ENCODE measurements at regions not wholly inside any gene's neighbourhood (a gene's known extent, or its start where the extent isn't known, plus 50 kb on each side); places are given as distances from the start of the nearest gene placed in this dataset.

DNA sequence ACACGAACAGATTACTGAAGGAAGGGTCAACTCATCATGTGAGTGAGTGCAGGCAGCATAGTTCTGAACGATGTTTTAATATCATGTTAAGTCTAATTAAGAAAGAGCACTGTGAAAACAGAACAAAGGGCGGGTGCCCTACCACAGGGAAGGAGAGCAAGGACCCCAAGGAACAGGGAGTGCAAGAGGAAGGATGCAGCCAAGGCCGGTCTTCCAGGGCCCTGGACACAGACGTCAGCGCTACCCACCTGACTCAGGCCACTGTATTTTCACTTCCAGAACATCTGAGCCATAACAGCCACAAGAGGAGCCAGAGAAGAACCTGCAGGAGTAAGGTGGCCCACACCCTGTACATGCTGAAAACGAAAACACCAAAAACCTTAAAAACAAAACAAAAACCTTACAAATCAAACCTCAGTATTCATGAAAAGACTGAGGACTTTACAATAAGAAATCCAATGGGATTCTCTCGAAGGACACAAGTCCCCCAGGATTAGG, 506.1 kb upstream of the AKR1E2 start:
- Mint-ChIP-seq H3K4me3 (no peak overlapping the region), H3K36me3 (no peaks in the 10 kb centered on the region), H3K9me3 (ENCODE audit: low read depth) (no peaks in the 10 kb centered on the region), H3K4me1 (no peaks in the 10 kb centered on the region), H3K27me3 (peaks cover 6% of the 10 kb centered on the region), H3K27ac (no peak overlapping the region)
- CTCF ChIA-PET = no interaction called here
- no peak for ATAC-seq
- no peak for DNase-seq

- no peak overlapping the region for H3K27ac Mint-ChIP-seq
- no peaks in the 10 kb centered on the region for H3K9me3 Mint-ChIP-seq (ENCODE audit: low read depth)
- no peaks in the 10 kb centered on the region for H3K36me3 Mint-ChIP-seq
- CTCF ChIA-PET = no interaction called here
- no peaks in the 10 kb centered on the region for H3K4me1 Mint-ChIP-seq
- no peaks in the 10 kb centered on the region for H3K27me3 Mint-ChIP-seq
- H3K4me3 Mint-ChIP-seq = no peak overlapping the region
- ATAC-seq (no peak), DNase-seq (no peak)
Measured at GRCh38 chr10:4316161-4316810, 509.7 kb upstream of the AKR1E2 start.

DNA sequence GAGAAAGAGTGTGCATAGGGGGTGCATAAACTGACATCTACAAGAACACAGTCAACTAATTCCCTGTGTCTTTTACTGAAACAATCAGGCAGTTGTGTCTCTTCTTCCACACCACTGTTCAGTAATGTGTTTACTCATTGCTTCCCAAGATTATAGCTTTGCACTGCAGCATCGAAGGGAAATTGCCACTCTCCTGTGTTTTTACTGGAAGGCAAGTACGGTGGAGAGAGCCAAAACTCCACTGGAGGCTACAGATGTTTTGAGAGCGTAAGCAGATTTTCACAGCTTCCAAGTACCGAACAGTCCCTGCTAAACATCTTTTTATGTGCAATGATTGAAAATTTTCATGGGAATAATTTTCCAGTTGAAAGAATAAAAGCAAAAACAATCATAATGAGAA, 510.5 kb upstream of the AKR1E2 start:
- no peak overlapping the region for H3K27ac Mint-ChIP-seq
- no peaks in the 10 kb centered on the region for H3K4me1 Mint-ChIP-seq
- H3K27me3 Mint-ChIP-seq = no peaks in the 10 kb centered on the region
- no peak overlapping the region for H3K4me3 Mint-ChIP-seq
- H3K9me3 Mint-ChIP-seq (ENCODE audit: low read depth) = no peaks in the 10 kb centered on the region
- H3K36me3 Mint-ChIP-seq = no peaks in the 10 kb centered on the region
- DNase-seq (no peak), ATAC-seq (no peak)
- CTCF ChIA-PET = no interaction called here

DNA sequence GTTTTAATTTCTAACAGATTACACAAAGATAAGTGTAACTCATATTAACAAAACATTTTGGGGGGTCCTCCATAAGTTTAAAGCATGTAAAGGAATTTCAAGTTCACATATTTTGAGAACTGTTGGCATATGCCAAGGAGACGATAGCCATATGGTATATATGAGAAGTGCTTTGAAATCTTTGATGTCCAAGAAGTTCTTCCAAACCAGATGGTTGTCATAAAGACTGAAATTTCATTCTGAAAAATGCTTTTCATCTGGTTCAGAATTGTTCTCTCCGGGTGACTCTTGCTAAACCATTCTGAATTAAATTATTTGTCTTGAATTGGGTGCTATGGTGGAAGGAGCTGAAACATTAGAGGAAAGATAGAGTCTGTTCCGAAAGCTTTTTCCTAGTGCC, 513.0 kb upstream of the AKR1E2 start:
- ATAC-seq = no peak
- no peaks in the 10 kb centered on the region for H3K9me3 Mint-ChIP-seq (ENCODE audit: low read depth)
- no peak for DNase-seq
- no peak overlapping the region for H3K27ac Mint-ChIP-seq
- H3K27me3 Mint-ChIP-seq = no peaks in the 10 kb centered on the region
- H3K4me1 Mint-ChIP-seq = no peaks in the 10 kb centered on the region
- peaks cover 4% of the 10 kb centered on the region for H3K36me3 Mint-ChIP-seq
- H3K4me3 Mint-ChIP-seq = no peak overlapping the region
- CTCF ChIA-PET = no interaction called here

- Mint-ChIP-seq H3K4me1 (no peaks in the 10 kb centered on the region), H3K4me3 (no peak overlapping the region), H3K27me3 (no peaks in the 10 kb centered on the region), H3K36me3 (peaks cover 4% of the 10 kb centered on the region), H3K27ac (no peak overlapping the region), H3K9me3 (ENCODE audit: low read depth) (no peaks in the 10 kb centered on the region)
- CTCF ChIA-PET = no interaction called here
- ATAC-seq (no peak), DNase-seq (no peak)
Measured at GRCh38 chr10:4312051-4312835, 513.8 kb upstream of the AKR1E2 start.

DNA sequence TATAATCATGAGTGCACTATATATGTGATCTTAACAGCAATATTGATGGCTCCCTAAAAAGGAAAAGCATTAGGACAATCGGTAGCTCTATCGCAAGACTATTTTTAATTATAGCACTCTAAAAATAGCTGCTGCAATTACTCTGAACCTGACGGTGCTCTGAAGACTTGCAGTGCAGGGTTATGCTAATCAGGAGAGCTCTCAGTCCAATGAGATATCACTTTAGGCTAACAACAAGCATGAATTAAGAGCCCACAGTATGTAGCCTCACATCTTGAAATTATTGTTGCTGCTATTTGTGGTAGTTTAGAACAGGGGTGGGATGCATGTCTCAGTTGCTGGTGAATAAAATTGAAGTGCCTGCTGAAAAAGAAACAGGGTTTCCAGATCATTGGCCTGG, 515.8 kb upstream of the AKR1E2 start:
- H3K27ac Mint-ChIP-seq = no peak overlapping the region
- CTCF ChIA-PET = no interaction called here
- no peak for DNase-seq
- peaks cover 4% of the 10 kb centered on the region for H3K36me3 Mint-ChIP-seq
- ATAC-seq = no peak
- no peak overlapping the region for H3K4me3 Mint-ChIP-seq
- H3K27me3 Mint-ChIP-seq = no peaks in the 10 kb centered on the region
- H3K4me1 Mint-ChIP-seq = no peaks in the 10 kb centered on the region
- no peaks in the 10 kb centered on the region for H3K9me3 Mint-ChIP-seq (ENCODE audit: low read depth)

DNA sequence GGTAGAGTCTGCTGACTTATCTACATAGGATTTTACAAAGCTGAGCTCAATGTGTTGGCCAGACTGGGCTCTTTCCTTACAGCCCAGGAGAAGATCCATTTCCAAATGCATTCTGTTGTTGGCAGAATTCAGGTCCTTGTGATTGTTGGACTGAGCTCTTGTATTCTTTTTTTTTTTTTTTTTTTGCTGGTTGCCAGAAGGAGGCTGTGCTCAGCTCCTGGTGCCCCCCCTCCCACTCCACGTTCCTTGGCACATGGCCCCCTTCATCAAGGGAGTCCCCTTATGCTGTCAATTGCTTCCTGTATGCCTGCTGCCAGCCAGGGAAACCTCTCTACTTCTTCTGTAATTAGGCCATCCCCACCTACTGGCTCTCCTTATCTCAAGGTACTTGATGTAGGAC, 518.1 kb upstream of the AKR1E2 start:
- Mint-ChIP-seq H3K27ac (no peak overlapping the region), H3K4me1 (peaks cover 2% of the 10 kb centered on the region), H3K9me3 (ENCODE audit: low read depth) (no peaks in the 10 kb centered on the region), H3K36me3 (peaks cover 4% of the 10 kb centered on the region), H3K27me3 (peaks cover 3% of the 10 kb centered on the region), H3K4me3 (no peak overlapping the region)
- DNase-seq = no peak
- no peak for ATAC-seq
- CTCF ChIA-PET = no interaction called here

DNA sequence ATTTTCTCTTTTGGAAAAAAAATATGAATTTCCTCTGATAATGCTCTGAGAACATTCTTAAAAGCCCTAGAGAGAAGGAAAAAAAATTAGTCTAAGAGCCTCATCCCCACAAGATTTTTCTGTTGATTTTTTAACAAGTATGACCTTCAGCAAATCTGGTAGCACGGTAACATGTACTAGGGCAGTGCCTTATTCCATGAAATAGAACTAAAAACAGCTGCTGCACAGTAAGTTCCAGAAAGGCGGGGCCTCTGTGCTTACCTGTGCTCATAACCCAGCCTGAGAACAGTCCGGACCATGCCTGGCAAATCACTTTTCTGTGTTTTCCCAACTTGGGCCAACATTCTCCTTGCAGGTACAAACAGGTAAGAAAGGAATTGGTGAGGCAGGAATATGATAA, 519.1 kb upstream of the AKR1E2 start:
- no peak overlapping the region for H3K27ac Mint-ChIP-seq
- ATAC-seq (no peak), DNase-seq (no peak)
- CTCF ChIA-PET = no interaction called here
- H3K27me3 Mint-ChIP-seq = peaks cover 3% of the 10 kb centered on the region
- peaks cover 4% of the 10 kb centered on the region for H3K36me3 Mint-ChIP-seq
- H3K4me3 Mint-ChIP-seq = no peak overlapping the region
- no peaks in the 10 kb centered on the region for H3K9me3 Mint-ChIP-seq (ENCODE audit: low read depth)
- H3K4me1 Mint-ChIP-seq = peaks cover 2% of the 10 kb centered on the region

DNA sequence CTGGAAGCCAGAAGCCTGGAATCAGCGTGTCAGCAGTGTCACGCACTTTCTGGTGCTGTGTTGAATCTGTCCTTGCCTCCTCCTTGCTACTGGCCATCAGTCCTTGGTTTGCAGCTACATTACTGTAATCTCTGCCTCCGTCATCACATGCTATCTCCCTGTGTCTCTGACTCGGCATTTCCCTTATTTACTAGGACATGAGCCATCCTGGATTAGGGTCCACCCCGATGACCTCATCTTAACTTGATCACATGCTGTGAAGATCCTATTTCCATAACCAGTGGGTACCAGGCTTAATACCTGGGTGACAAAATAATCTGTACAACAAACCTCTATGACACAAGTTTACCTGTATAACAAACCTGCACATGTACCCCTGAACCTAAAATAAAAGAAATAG, 518.0 kb upstream of the KLF6 start:
- CTCF ChIA-PET = no interaction called here
- Mint-ChIP-seq H3K9me3 (ENCODE audit: low read depth) (no peaks in the 10 kb centered on the region), H3K36me3 (no peaks in the 10 kb centered on the region), H3K27ac (no peak overlapping the region), H3K4me1 (peaks cover 2% of the 10 kb centered on the region), H3K4me3 (no peak overlapping the region), H3K27me3 (peaks cover 3% of the 10 kb centered on the region)
- DNase-seq (no peak), ATAC-seq (no peak)

DNA sequence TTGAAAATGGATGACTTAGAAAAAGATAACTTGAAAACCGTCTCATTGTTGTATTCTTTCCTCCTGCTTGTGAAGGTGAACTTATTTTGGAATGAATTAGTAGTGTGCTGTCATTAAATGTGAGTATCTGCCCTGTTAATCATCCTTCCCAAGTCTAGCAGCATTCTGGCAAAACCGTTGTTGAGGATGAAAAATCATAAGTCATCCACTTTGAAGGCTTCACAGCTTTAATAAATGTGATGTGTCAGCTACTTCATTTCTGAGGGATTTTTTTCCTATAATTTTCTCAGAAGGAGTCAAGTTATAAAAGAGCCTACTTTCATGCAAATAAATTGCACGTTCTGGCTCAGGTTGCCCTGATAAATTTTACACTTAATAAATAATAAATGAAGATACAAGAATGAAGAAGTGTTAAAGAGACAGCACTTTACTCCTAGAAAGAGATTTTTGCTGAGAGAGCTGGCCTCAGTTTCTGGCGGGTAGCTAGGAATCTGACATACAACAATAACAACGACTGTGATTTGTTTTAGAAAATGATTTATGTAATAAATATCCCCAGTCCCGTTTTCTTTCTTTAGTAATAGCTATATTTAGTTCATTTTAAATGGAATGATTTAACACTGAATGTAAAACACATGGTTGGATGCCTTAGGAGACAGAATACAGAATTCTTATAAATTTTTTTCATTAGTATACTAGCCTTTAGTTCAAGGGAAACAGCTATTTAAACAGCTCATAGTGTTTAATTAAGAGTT, 516.5 kb upstream of the KLF6 start:
- Mint-ChIP-seq H3K9me3 (ENCODE audit: low read depth) (no peaks in the 10 kb centered on the region), H3K4me3 (no peak overlapping the region), H3K27ac (no peak overlapping the region), H3K27me3 (peaks cover 3% of the 10 kb centered on the region), H3K36me3 (no peaks in the 10 kb centered on the region), H3K4me1 (peaks cover 2% of the 10 kb centered on the region)
- no peak for ATAC-seq
- DNase-seq = no peak
- CTCF ChIA-PET = no interaction called here

DNA sequence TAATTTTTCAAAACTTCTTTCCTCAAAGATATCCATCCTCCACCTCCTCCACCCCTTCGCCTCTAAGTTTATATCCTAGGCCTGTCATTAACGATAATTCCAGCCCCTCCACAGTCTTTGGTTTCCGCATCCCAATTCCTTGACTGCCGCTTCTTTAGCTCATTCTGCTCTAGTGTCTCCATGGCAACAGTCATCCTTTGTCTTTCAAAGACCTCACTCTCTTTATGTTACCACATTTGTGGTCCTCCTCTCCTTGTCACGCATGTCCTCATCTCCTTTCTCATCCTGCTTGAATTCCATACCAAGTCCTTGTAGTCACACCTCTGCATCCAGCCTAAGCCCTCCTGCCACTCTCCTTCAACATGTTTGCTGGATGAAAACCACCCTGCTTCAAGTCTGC, 511.2 kb upstream of the KLF6 start:
- no peaks in the 10 kb centered on the region for H3K36me3 Mint-ChIP-seq
- no peaks in the 10 kb centered on the region for H3K9me3 Mint-ChIP-seq (ENCODE audit: low read depth)
- CTCF ChIA-PET = no interaction called here
- H3K4me1 Mint-ChIP-seq = no peaks in the 10 kb centered on the region
- no peak overlapping the region for H3K4me3 Mint-ChIP-seq
- no peak overlapping the region for H3K27ac Mint-ChIP-seq
- ATAC-seq (no peak), DNase-seq (no peak)
- no peaks in the 10 kb centered on the region for H3K27me3 Mint-ChIP-seq

- CTCF ChIA-PET = no interaction called here
- H3K36me3 Mint-ChIP-seq = no peaks in the 10 kb centered on the region
- ATAC-seq = no peak
- H3K4me3 Mint-ChIP-seq = no peak overlapping the region
- H3K4me1 Mint-ChIP-seq = no peaks in the 10 kb centered on the region
- H3K27me3 Mint-ChIP-seq = no peaks in the 10 kb centered on the region
- H3K9me3 Mint-ChIP-seq (ENCODE audit: low read depth) = no peaks in the 10 kb centered on the region
- no peak for DNase-seq
- H3K27ac Mint-ChIP-seq = no peak overlapping the region
Measured at GRCh38 chr10:4294996-4295792, 510.2 kb upstream of the KLF6 start.

DNA sequence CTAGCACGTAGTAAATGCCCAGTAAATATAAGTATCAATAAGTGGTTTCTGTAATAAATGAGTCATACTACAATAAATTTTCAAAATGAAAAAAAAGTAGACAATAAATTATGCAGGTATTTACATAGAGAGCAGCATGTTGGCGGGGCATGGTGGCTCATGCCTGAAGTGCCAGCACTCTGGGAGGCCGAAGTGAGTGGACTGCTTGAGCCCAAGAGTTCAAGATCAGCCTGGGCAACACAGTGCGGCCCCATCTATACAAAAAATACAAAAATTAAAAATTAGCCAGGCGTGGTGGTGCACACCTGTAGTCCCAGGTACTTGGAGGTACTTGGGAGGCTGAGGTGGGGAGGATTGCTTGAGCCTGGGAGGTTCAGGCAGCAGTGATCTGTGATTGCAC, 509.3 kb upstream of the KLF6 start:
- no peaks in the 10 kb centered on the region for H3K27me3 Mint-ChIP-seq
- CTCF ChIA-PET = no interaction called here
- H3K36me3 Mint-ChIP-seq = no peaks in the 10 kb centered on the region
- no peaks in the 10 kb centered on the region for H3K4me1 Mint-ChIP-seq
- ATAC-seq = no peak
- no peaks in the 10 kb centered on the region for H3K9me3 Mint-ChIP-seq (ENCODE audit: low read depth)
- no peak overlapping the region for H3K4me3 Mint-ChIP-seq
- H3K27ac Mint-ChIP-seq = no peak overlapping the region
- DNase-seq = no peak
